Natural killer cell (primary cell): ENCODE measurements at regions not wholly inside any gene's neighbourhood (a gene's known extent, or its start where the extent isn't known, plus 50 kb on each side); places are given as distances from the start of the nearest gene placed in this dataset.

Experiments
- ATAC-seq, 3 donors: fragments of 150-1000 bp in 2 of 3; fragments of 200-7000 bp in 1 of 3; cut with Tn5 transposase; 1 replicate in 1 of 3; 2 replicates in 2 of 3; pipeline ENCODE4 v1.10.0; 2021; ENCODE audit warnings: mild to moderate bottlenecking in 2 of 3, moderate library complexity in 2 of 3
- DNase-seq, 2 donors: peaks; one replicate each; pipeline versions ENCODE4 v3.0.0 to v3.0.0-alpha.2; 2013 to 2021; ENCODE audit warnings: mixed read lengths in 1 of 2
- H3K27ac ChIP-seq: one replicate; pipeline ENCODE4 v1.5.1; 2013; ENCODE audit warnings: mild to moderate bottlenecking, low read length
- H3K27me3 ChIP-seq: one replicate; pipeline ENCODE4 v1.6.1; 2013; ENCODE audit warnings: low read length; ENCODE audit not compliant: control insufficient read depth, insufficient read depth
- H3K36me3 ChIP-seq: one replicate; pipeline ENCODE4 v1.6.1; 2013; ENCODE audit warnings: low read length; ENCODE audit not compliant: control insufficient read depth, insufficient read depth
- H3K4me1 ChIP-seq: one replicate; pipeline ENCODE4 v1.6.1; 2013; ENCODE audit warnings: low read length; ENCODE audit not compliant: control insufficient read depth, insufficient read depth
- H3K4me3 ChIP-seq: one replicate; pipeline ENCODE4 v1.5.1; 2013; ENCODE audit warnings: low read length
- H3K9me3 ChIP-seq: one replicate; pipeline ENCODE4 v1.6.1; 2013; ENCODE audit warnings: low read length; ENCODE audit not compliant: control insufficient read depth, insufficient read depth
- H3K27ac Mint-ChIP-seq, 2 donors: one replicate each; pipeline ENCODE4 v1.8.0; 2022; ENCODE audit warnings: mild to moderate bottlenecking in 2 of 2, mixed read lengths in 2 of 2, moderate library complexity in 1 of 2
- H3K27me3 Mint-ChIP-seq, 2 donors: one replicate each; pipeline ENCODE4 v1.8.0; 2022; ENCODE audit warnings: low read depth in 2 of 2, mixed read lengths in 2 of 2
- H3K36me3 Mint-ChIP-seq: one replicate; pipeline ENCODE4 v1.8.0; 2022; ENCODE audit warnings: mixed read lengths
- H3K4me1 Mint-ChIP-seq, 2 donors: one replicate each; pipeline ENCODE4 v1.8.0; 2022; ENCODE audit warnings: mixed read lengths in 2 of 2
- H3K4me3 Mint-ChIP-seq: one replicate; pipeline ENCODE4 v1.8.0; 2022; ENCODE audit warnings: mild to moderate bottlenecking, moderate library complexity, mixed read lengths
- H3K9me3 Mint-ChIP-seq, 2 donors: one replicate each; pipeline ENCODE4 v1.8.0; 2022; ENCODE audit warnings: mixed read lengths in 2 of 2
- WGBS: methylation state at CpG from one replicate; pipeline ENCODE4 v1.1.7; 2013; ENCODE audit warnings: missing lambda C conversion rate; ENCODE audit not compliant: insufficient coverage; 5-methylcytosine and 5-hydroxymethylcytosine counted together
- intact Hi-C: fragments of 100-400 bp; cut with micrococcal nuclease; formaldehyde crosslinking; loops from one replicate; pipeline ENCODE4 v1.14.2; 2022
- TF ChIP-seq, protein P1 (sequence below): fragments of 200-600 bp; IDR thresholded peaks from one replicate; pipeline ENCODE4 v1.8.0; 2022; ENCODE audit warnings: antibody characterized with exemption

DNA sequence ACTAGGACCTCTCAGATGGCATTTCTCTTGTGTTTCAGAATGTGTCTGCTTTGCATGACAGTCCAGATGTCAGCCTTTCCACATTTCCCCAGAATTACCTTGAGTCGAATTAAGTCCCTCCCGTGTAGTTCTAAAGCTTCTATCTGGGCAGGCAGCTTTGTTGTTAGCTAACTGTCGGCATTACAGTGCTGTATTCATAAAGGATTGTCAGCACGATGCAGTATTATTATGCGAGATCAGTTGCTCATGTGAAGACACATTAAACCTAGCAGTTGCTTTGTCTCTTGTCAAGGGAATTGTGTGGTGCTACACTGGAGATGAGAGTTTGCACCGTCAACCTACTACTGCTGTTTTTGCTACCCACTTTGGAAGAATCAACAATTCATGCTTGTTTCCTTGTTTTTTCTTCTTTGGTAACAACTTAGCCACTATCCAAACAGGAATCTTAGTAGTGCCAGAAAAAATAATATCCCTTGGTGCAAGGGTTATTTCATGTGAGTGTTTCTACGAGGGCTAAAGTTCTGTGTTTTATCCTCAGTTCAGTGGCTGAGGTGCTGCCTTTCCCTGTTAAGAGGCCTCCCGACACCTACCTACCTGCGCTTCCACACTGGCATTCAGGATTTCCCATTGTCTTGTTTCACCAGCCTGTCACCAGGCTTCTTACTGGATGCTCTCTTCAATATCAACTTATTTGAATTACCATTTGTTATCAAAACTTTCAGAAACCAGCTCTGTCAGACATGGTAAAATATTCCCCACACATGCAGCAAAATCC, 297.9 kb upstream of the G2E3 start:
- Mint-ChIP-seq H3K4me1 (no peaks in the 10 kb centered on the region), H3K36me3 (no peaks in the 10 kb centered on the region), H3K4me3 (no peak overlapping the region), H3K27me3 (no peaks in the 10 kb centered on the region), H3K27ac (no peak overlapping the region), H3K9me3 (peaks cover 19 to 22% of the 10 kb centered on the region in 2 donors)
- no peak for DNase-seq
- no peaks in the 10 kb centered on the region for H3K36me3 ChIP-seq
- H3K27ac ChIP-seq, result no peak overlapping the region
- TF ChIP-seq, protein P1, sequence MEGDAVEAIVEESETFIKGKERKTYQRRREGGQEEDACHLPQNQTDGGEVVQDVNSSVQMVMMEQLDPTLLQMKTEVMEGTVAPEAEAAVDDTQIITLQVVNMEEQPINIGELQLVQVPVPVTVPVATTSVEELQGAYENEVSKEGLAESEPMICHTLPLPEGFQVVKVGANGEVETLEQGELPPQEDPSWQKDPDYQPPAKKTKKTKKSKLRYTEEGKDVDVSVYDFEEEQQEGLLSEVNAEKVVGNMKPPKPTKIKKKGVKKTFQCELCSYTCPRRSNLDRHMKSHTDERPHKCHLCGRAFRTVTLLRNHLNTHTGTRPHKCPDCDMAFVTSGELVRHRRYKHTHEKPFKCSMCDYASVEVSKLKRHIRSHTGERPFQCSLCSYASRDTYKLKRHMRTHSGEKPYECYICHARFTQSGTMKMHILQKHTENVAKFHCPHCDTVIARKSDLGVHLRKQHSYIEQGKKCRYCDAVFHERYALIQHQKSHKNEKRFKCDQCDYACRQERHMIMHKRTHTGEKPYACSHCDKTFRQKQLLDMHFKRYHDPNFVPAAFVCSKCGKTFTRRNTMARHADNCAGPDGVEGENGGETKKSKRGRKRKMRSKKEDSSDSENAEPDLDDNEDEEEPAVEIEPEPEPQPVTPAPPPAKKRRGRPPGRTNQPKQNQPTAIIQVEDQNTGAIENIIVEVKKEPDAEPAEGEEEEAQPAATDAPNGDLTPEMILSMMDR, result no peak
- no peaks in the 10 kb centered on the region for H3K9me3 ChIP-seq
- intact Hi-C loops, result no loop called here
- no peaks in the 10 kb centered on the region for H3K27me3 ChIP-seq
- no peak for ATAC-seq
- H3K4me3 ChIP-seq, result no peak overlapping the region
- no peaks in the 10 kb centered on the region for H3K4me1 ChIP-seq
- 80% methylated on average over 9 of the region's 9 CpGs for WGBS

DNA sequence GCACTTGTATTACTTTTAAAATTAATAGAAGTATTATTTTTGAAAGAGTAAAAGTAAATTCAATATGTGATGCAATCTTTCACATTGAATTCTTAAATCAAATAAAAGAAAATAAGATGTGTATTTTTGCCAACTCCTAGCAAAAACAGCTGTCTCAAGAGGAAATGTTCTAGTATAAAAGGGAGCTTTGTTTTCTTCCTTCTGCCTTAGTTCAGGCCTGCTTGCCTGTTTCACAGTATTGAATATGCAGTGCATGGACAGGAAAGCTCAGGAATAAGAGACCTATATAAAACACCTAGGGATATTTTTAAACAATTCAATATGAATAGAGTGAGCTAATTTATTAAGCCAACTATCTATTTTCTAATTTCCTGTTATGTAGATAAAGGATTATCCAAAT, 294.8 kb upstream of the G2E3 start:
- Mint-ChIP-seq H3K27me3 (no peaks in the 10 kb centered on the region), H3K9me3 (peaks cover 7 to 13% of the 10 kb centered on the region in 2 donors), H3K4me1 (no peaks in the 10 kb centered on the region), H3K4me3 (no peak overlapping the region), H3K27ac (no peak overlapping the region), H3K36me3 (no peaks in the 10 kb centered on the region)
- TF ChIP-seq, protein P1, result no peak
- Histone ChIP-seq H3K27ac (no peak overlapping the region), H3K4me1 (no peaks in the 10 kb centered on the region), H3K27me3 (no peaks in the 10 kb centered on the region), H3K36me3 (no peaks in the 10 kb centered on the region), H3K4me3 (no peak overlapping the region), H3K9me3 (no peaks in the 10 kb centered on the region)
- intact Hi-C loops, result no loop called here
- no peak for DNase-seq
- ATAC-seq, result no peak

DNA sequence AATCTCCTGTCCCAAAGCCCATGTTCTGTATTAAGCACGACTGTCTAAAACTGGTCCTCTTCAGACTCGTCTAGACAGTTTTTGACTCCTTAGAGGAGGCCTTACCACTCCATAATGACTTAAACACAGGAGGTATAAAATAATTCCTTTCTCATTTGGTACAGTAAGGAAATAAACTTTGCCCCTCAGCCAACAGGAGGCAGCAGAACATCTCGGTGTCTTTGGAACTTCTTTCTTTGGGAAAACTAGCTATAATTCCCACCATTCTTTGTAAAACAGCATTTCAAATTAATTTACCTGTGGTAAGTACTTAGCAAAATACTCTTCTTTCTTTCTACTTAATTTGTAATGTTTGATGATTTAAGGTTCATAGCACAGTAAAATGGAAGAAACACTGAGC, 292.7 kb upstream of the G2E3 start:
- H3K9me3 Mint-ChIP-seq, result peaks cover 3 to 9% of the 10 kb centered on the region in 2 donors

More for the DNA sequence above, 292.7 kb upstream of the G2E3 start:
- TF ChIP-seq, protein P1, result no peak
- WGBS, result 68% methylated on average over 3 of the region's 3 CpGs
- no peak overlapping the region for H3K27ac Mint-ChIP-seq
- DNase-seq, result no peak
- H3K4me1 ChIP-seq, result no peaks in the 10 kb centered on the region
- no peaks in the 10 kb centered on the region for H3K36me3 Mint-ChIP-seq
- H3K4me3 Mint-ChIP-seq, result no peak overlapping the region
- no peak overlapping the region for H3K27ac ChIP-seq
- H3K4me1 Mint-ChIP-seq, result peaks cover 0 to 4% of the 10 kb centered on the region in 2 donors
- no peak overlapping the region for H3K4me3 ChIP-seq
- intact Hi-C loops, result no loop called here
- H3K36me3 ChIP-seq, result no peaks in the 10 kb centered on the region
- no peaks in the 10 kb centered on the region for H3K27me3 Mint-ChIP-seq
- no peaks in the 10 kb centered on the region for H3K27me3 ChIP-seq
- ATAC-seq, result no peak
- no peaks in the 10 kb centered on the region for H3K9me3 ChIP-seq
